ENCODE measurements at regions not wholly inside any gene's neighbourhood (a gene's known extent, or its start where the extent isn't known, plus 50 kb on each side); places are given as distances from the start of the nearest gene placed in this dataset.

DNA sequence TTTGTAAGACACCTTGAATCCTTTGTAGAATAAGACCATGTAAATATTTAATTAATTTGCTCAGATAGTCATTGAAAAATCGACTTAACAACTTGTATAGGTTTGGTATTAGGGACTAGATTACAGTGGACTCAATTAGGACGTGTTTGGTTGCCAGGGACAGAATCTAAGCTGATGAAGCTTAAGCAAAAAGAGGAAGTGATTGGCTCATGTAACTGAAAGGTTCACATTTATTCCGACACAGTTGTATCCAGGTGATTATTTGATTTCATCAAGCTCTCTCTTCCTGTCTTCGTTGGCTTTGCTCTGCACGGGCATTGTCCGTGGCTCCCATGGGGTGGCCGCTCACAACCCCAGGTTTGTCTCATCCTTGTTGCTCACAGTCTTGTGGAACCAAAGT, 146.4 kb downstream of the C11orf91 start:
- no peak for ATAC-seq (replicated peaks)
- no peaks in the 10 kb centered on the region for H3K36me3 Mint-ChIP-seq (ENCODE audit: low read depth)
- no peak overlapping the region for H3K27ac Mint-ChIP-seq
- H3K4me3 Mint-ChIP-seq = no peak overlapping the region
- no peaks in the 10 kb centered on the region for H3K9me3 Mint-ChIP-seq
- H3K4me1 Mint-ChIP-seq = no peaks in the 10 kb centered on the region
- peaks cover 31% of the 10 kb centered on the region for H3K27me3 Mint-ChIP-seq

DNA sequence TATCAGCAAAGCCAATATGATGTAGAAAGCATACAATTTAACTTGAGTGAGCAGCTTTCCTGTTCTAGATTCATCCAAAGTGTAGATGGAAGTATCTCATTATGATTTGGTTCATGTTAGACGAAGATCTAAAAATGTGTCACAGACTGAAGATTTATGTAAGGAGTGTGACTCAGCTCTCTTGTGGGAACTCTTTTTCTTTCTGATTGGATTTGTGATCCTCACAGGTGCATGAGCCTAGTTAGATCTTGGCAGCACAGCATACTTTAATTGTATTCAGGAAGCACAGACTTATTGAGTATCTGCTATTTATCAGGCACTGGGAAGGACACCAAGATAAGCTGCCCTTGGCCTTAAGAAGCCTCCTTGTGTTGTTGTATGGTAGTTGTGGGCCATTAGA, 147.1 kb downstream of the C11orf91 start:
- Mint-ChIP-seq H3K27ac (no peak overlapping the region), H3K4me1 (no peaks in the 10 kb centered on the region), H3K9me3 (no peaks in the 10 kb centered on the region), H3K27me3 (peaks cover 33% of the 10 kb centered on the region), H3K4me3 (no peak overlapping the region), H3K36me3 (ENCODE audit: low read depth) (no peaks in the 10 kb centered on the region)
- ATAC-seq (replicated peaks) = no peak

DNA sequence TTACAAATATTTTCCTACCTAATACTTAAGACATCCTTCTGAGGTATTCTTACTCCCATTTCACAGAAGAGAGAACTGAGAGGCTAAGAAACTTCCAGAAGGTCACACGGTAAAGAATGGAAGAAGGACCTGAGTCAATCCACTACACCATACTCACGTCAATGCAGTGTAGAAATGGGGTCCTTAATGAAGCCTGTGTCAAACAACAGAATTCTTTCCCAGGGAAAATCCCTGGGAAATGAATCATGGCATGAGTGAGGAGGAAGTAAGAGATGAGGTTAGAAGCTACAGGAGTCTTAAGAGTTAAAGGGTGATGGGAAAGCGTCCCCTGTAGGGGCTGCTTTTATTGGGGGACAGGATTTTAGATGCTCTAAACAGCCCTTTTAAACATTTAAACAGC, 147.9 kb downstream of the C11orf91 start:
- no peaks in the 10 kb centered on the region for H3K36me3 Mint-ChIP-seq (ENCODE audit: low read depth)
- no peaks in the 10 kb centered on the region for H3K9me3 Mint-ChIP-seq
- H3K27me3 Mint-ChIP-seq = peaks cover 37% of the 10 kb centered on the region
- no peak for ATAC-seq (replicated peaks)
- H3K4me3 Mint-ChIP-seq = no peak overlapping the region
- no peak overlapping the region for H3K27ac Mint-ChIP-seq
- no peaks in the 10 kb centered on the region for H3K4me1 Mint-ChIP-seq

DNA sequence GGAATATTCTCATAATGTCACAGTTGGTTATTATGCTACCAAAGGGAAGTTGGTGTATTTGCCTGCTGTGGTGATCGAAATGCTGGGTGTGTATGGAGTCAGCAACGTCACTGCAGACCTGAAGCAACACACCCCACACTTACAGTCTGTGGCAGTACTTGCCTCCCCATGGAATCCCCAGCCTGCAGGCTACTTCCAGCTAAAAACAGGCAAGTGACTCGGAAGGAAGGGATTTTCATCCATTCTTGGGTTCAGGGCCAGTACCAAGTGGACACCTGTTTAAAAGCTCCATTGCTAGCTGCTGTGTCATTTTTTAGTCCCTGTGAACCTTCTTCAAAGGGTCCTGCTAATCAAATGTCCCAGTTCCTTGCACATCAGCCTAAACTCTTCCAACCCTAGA, 149.6 kb downstream of the C11orf91 start:
- ATAC-seq (replicated peaks) = no peak

DNA sequence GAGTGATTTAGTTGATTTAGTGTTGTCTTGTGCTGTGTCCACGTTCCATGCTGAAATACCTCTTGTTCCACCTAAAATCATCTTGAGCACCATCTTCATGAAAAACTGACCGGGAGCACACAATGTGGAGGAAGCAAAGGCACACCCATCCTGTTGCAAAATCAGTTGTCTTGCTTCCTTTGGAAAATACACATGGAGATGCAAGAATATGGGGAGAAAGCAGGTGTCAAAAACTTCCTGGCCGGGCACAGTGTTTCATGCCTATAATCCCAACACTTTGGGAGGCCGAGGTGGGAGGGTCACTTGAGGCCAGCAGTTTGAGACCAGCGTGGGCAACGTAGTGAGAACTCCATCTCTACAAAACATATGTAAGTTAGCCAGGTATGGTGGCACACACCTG, 151.1 kb downstream of the C11orf91 start:
- H3K4me3 Mint-ChIP-seq = no peak overlapping the region
- no peaks in the 10 kb centered on the region for H3K36me3 Mint-ChIP-seq (ENCODE audit: low read depth)
- ATAC-seq (replicated peaks) = no peak
- no peaks in the 10 kb centered on the region for H3K4me1 Mint-ChIP-seq
- H3K27ac Mint-ChIP-seq = no peak overlapping the region
- peaks cover 34% of the 10 kb centered on the region for H3K27me3 Mint-ChIP-seq
- no peaks in the 10 kb centered on the region for H3K9me3 Mint-ChIP-seq

More for the DNA sequence above, 149.6 kb downstream of the C11orf91 start:
- H3K4me3 Mint-ChIP-seq = no peak overlapping the region
- no peaks in the 10 kb centered on the region for H3K4me1 Mint-ChIP-seq
- H3K27me3 Mint-ChIP-seq = peaks cover 42% of the 10 kb centered on the region
- no peak overlapping the region for H3K27ac Mint-ChIP-seq
- H3K9me3 Mint-ChIP-seq = no peaks in the 10 kb centered on the region
- H3K36me3 Mint-ChIP-seq (ENCODE audit: low read depth) = no peaks in the 10 kb centered on the region

DNA sequence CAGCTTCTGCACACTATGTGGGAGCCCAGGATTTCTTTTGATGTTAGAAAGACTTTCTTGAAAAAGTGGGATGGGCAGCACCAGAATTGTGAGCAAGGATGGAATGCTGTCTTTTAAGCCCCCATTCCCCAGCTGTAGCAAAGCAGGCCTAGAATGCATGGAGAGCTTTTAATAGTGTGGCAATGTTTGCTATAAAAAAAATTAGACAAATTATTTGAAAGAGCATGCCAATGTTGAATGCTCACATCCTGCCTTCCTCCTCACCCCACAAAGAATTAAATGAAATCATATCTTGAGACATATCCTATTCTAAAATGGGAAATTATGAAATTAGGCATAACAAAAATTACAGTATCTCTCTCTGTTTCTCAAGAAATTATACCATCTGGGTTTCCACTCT, 154.7 kb downstream of the C11orf91 start:
- no peaks in the 10 kb centered on the region for H3K36me3 Mint-ChIP-seq (ENCODE audit: low read depth)
- peaks cover 41% of the 10 kb centered on the region for H3K27me3 Mint-ChIP-seq
- no peak for ATAC-seq (replicated peaks)
- no peaks in the 10 kb centered on the region for H3K9me3 Mint-ChIP-seq
- no peaks in the 10 kb centered on the region for H3K4me1 Mint-ChIP-seq
- H3K4me3 Mint-ChIP-seq = no peak overlapping the region
- H3K27ac Mint-ChIP-seq = no peak overlapping the region

DNA sequence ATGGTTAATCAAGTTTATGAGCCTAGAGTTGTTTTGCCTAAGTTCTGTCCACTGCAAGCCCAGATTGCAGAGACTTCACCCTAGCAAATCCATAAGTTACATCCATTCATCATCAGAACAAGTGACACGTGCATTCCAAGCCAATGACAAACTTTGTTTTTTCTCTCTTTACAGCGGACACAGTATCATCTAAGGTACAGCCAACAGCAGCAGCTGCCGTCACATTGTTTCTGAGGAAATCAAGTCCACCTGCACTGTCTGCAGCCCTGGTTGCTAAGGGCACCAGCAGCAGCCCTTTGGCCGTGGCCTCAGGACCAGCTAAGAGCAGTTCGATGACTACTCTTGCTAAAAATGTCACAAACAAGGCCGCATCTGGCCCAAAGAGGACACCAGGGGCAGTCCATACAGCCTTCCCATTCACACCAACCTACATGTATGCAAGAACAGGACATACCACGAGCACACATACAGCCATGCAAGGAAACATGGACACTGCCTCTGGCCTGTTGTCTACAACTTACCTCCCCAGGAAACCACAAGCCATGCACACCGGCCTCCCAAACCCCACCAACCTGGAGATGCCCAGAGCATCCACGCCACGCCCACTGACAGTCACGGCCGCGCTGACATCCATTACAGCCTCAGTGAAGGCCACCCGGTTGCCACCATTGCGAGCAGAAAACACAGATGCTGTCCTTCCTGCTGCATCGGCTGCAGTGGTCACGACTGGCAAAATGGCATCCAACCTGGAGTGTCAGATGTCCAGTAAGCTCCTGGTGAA, 155.8 kb downstream of the C11orf91 start:
- Mint-ChIP-seq H3K9me3 (no peaks in the 10 kb centered on the region), H3K4me1 (no peaks in the 10 kb centered on the region), H3K27ac (no peak overlapping the region), H3K36me3 (ENCODE audit: low read depth) (no peaks in the 10 kb centered on the region), H3K27me3 (peaks cover 35% of the 10 kb centered on the region), H3K4me3 (no peak overlapping the region)
- no peak for ATAC-seq (replicated peaks)

DNA sequence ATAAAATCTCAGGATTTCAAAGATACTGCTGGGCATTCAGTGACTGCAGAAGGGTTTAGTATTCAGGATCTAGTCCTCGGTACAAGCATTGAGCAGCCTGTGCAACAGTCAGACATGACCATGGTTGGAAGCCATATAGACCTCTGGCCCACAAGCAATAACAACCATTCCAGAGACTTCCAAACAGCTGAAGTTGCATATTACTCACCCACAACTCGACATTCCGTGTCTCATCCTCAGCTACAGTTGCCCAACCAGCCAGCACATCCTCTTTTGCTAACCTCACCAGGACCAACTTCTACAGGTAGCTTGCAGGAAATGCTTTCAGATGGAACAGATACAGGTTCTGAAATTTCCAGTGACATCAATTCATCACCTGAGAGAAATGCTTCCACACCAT, 156.8 kb downstream of the C11orf91 start:
- H3K27ac Mint-ChIP-seq = no peak overlapping the region
- H3K9me3 Mint-ChIP-seq = no peaks in the 10 kb centered on the region
- peaks cover 31% of the 10 kb centered on the region for H3K27me3 Mint-ChIP-seq
- H3K4me1 Mint-ChIP-seq = no peaks in the 10 kb centered on the region
- H3K36me3 Mint-ChIP-seq (ENCODE audit: low read depth) = no peaks in the 10 kb centered on the region
- no peak overlapping the region for H3K4me3 Mint-ChIP-seq
- ATAC-seq (replicated peaks) = no peak

DNA sequence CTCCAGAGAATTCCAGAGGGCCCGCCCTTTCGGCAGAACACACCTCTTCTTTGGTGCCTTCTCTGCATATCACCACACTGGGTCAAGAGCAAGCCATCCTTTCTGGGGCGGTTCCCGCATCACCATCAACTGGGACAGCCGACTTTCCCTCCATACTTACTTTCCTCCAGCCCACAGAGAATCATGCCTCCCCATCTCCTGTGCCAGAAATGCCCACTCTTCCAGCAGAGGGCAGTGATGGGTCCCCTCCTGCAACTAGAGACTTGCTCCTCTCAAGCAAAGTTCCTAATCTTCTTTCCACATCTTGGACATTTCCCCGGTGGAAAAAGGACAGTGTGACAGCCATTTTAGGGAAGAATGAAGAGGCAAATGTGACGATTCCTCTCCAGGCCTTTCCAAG, 157.7 kb downstream of the C11orf91 start:
- H3K9me3 Mint-ChIP-seq = no peaks in the 10 kb centered on the region
- peak; percentile 32 for ATAC-seq (replicated peaks)
- H3K36me3 Mint-ChIP-seq (ENCODE audit: low read depth) = no peaks in the 10 kb centered on the region
- H3K27me3 Mint-ChIP-seq = peaks cover 27% of the 10 kb centered on the region
- no peak overlapping the region for H3K4me3 Mint-ChIP-seq
- no peak overlapping the region for H3K27ac Mint-ChIP-seq
- H3K4me1 Mint-ChIP-seq = no peaks in the 10 kb centered on the region

DNA sequence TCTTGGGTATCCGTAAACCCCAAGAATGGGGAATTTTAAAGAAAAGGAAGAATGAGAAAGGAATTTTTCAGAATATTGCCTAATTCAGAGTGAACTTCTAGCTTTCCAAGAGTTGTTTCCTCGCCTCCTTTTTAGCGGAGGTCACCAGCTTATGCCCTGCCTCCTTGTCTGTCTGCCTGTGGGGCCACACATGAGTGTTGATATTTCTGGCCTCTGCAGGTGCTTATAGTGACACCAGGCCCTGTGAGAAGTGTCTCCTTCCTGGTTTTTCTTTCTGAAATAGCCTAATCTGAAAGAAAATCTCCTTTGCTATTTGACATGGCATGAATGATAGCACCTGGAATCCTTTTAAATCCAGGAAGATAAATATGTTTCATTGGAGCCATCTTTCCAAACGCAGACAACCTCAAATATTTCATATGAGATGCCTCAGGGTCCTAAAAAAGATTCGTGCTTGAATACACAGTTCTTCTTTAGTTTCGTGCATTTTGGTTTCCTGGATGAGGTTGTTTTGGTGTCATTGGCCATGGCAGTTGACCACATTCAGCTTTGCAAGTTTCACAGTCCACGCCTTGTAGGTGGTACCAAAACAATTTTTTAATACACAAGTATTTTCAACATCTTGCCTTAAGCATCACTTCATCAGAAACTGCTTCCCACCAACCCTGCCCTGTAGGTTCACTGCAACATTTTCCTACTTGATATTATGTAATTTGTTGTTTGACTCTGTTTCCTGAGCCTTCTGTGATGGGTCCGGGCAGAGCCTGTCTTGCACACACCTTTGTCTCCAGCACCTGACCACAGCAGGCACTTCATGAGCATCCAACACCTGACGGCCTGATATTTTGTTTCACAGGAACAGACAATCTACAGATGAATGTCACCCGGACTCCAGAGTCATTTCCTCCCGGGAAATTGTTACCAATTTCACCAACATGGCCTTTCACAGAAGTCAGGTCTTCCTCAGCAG, 159.4 kb downstream of the C11orf91 start:
- no peaks in the 10 kb centered on the region for H3K9me3 Mint-ChIP-seq
- no peak overlapping the region for H3K4me3 Mint-ChIP-seq
- H3K4me1 Mint-ChIP-seq = no peaks in the 10 kb centered on the region
- no peak overlapping the region for H3K27ac Mint-ChIP-seq
- no peaks in the 10 kb centered on the region for H3K36me3 Mint-ChIP-seq (ENCODE audit: low read depth)
- H3K27me3 Mint-ChIP-seq = peaks cover 23% of the 10 kb centered on the region
- no peak for ATAC-seq (replicated peaks)

DNA sequence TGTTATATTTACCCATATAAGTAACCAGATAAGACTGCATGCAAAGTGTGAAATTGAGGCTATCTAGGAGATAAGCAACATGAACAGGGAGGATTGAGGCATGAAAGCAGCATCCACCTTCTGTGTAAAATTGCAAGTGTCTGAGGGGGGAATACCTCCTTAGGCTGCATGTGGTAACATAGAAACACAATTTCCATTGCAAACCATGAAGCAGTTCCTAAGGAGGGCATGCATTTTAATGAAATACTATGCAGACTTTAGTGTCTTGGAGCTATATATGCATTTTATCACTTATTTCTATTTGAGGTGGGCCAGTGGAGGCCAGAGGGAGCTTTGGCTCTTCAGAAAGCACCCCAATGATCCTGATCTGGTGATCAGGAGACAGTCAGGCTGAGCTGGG, 160.2 kb downstream of the C11orf91 start:
- ATAC-seq (replicated peaks) = no peak
- no peaks in the 10 kb centered on the region for H3K4me1 Mint-ChIP-seq
- H3K9me3 Mint-ChIP-seq = no peaks in the 10 kb centered on the region
- no peak overlapping the region for H3K27ac Mint-ChIP-seq
- H3K4me3 Mint-ChIP-seq = no peak overlapping the region
- peaks cover 27% of the 10 kb centered on the region for H3K27me3 Mint-ChIP-seq
- H3K36me3 Mint-ChIP-seq (ENCODE audit: low read depth) = no peaks in the 10 kb centered on the region

DNA sequence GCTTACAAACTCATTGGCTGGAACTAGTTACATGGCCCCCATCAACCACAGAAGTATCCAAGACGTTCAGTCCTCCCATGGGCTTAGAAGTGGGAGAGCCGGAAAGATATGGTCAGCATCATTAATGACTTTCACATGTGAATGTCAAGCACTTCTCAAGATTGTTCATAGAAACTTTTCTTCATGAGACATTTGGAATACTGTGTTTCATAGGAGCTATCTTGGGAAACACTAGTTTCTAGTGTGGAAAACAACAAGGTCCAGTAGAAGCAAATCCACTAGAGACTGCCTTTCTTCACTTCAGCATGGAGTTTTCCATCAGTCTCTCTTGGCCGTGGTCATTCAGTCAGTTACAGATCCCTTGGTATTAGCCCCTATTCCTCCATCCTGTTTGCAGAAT, 160.9 kb downstream of the C11orf91 start:
- ATAC-seq (replicated peaks) = no peak
- Mint-ChIP-seq H3K36me3 (ENCODE audit: low read depth) (no peaks in the 10 kb centered on the region), H3K27ac (no peak overlapping the region), H3K4me3 (no peak overlapping the region), H3K9me3 (no peaks in the 10 kb centered on the region), H3K4me1 (no peaks in the 10 kb centered on the region), H3K27me3 (peaks cover 28% of the 10 kb centered on the region)

DNA sequence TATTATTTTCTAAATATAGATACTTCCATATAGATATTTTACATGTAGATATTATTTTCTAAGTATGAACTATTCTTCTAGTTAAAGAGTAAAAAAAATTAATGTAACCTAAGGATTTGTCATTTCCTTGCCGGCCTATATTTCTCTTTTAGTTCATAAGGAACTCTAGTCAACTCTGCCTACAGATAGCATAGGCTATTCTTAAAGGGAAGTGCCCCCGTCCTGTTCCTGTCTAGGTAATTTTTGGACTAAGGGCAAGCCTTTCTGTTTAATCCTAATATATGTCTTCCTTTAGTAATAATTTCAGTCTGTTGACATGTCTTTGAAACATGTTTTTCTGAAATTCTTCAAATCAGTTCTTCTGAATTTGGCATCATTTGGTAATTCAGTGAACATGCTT, 161.9 kb downstream of the C11orf91 start:
- Mint-ChIP-seq H3K4me1 (no peaks in the 10 kb centered on the region), H3K27me3 (peaks cover 33% of the 10 kb centered on the region), H3K4me3 (no peak overlapping the region), H3K36me3 (ENCODE audit: low read depth) (no peaks in the 10 kb centered on the region), H3K27ac (no peak overlapping the region), H3K9me3 (no peaks in the 10 kb centered on the region)
- ATAC-seq (replicated peaks) = no peak

DNA sequence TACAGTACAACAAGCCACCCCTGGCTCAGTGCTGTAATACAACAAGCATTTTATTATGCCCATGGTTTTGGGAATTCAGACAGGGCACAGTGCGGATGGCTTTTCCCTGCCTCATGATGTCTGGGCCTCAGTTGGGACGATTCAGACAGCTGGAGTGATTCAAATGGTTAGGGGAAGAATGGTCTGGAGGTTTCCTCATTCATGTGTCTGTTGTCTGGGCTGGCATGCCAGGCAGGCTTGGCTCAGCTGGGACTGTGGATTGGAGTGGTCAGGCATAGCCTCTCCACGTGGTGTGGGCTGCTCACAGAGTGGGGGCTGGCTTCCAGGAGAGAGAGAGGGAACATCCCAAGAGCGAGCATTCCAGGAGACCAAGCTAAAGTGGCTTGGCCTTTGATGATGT, 164.4 kb downstream of the C11orf91 start:
- Mint-ChIP-seq H3K9me3 (no peaks in the 10 kb centered on the region), H3K27me3 (peaks cover 24% of the 10 kb centered on the region), H3K4me1 (no peaks in the 10 kb centered on the region), H3K27ac (no peak overlapping the region), H3K36me3 (ENCODE audit: low read depth) (no peaks in the 10 kb centered on the region), H3K4me3 (no peak overlapping the region)
- no peak for ATAC-seq (replicated peaks)

DNA sequence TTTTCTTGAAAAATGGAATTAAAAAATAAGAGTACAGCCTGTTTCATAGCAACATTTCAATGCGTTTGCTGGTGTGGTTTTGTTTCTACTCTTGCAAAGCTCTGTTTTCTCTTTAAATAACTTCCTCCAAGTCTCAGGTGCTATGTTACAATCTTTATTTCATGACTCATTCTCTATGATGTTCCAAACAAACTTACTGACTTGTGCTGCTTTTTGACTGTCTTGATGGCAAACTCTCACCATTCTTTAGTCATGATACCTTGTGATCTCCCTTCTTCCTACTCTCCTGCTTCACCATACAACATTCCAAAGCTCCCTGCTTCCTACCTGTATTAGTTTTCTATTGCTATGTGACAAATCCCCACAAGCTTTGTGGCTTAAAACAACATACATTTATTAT, 166.1 kb downstream of the C11orf91 start:
- Mint-ChIP-seq H3K9me3 (no peaks in the 10 kb centered on the region), H3K27ac (no peak overlapping the region), H3K4me3 (no peak overlapping the region), H3K4me1 (no peaks in the 10 kb centered on the region), H3K27me3 (peaks cover 24% of the 10 kb centered on the region), H3K36me3 (ENCODE audit: low read depth) (no peaks in the 10 kb centered on the region)
- ATAC-seq (replicated peaks) = no peak

All from activated T-helper 17 cell treated with anti-CD3 and anti-CD28 coated beads, Interleukin-2, amount 50 U/mL, for 72 hours (primary cell).